Naive B cell (primary cell): ENCODE measurements at regions not wholly inside any gene's neighbourhood (a gene's known extent, or its start where the extent isn't known, plus 50 kb on each side); places are given as distances from the start of the nearest gene placed in this dataset.
"Not testable (repeated sequence)": the region's sequence is repeated elsewhere in the genome, so short reads cannot be mapped to it uniquely, and the experiment has no call there.

Source experiments
- ATAC-seq, 2 donors: fragments of 150-1000 bp; cut with Tn5 transposase; 2 replicates each; pipeline ENCODE4 v1.10.0; 2021; ENCODE audit warnings: low read depth in 2 of 2, mild to moderate bottlenecking in 2 of 2, moderate library complexity in 2 of 2
- DNase-seq: peaks from one replicate; pipeline ENCODE4 v3.0.0; 2022
- H3K27ac Mint-ChIP-seq, 6 donors: one replicate each; pipeline ENCODE4 v1.8.0; 2020 to 2022; ENCODE audit warnings: mild to moderate bottlenecking in 6 of 6, mixed read lengths in 6 of 6, moderate library complexity in 5 of 6, inconsistent platforms in 2 of 6
- H3K27me3 Mint-ChIP-seq, 3 donors: one replicate each; pipeline ENCODE4 v1.8.0; 2021 to 2022; ENCODE audit warnings: mixed read lengths in 3 of 3, mild to moderate bottlenecking in 1 of 3
- H3K36me3 Mint-ChIP-seq, 2 donors: one replicate each; pipeline ENCODE4 v1.8.0; 2020 to 2022; ENCODE audit warnings: mixed read lengths in 2 of 2, inconsistent platforms in 1 of 2, mild to moderate bottlenecking in 1 of 2
- H3K4me1 Mint-ChIP-seq, 3 donors: one replicate each; pipeline ENCODE4 v1.8.0; 2020 to 2022; ENCODE audit warnings: mixed read lengths in 3 of 3, inconsistent platforms in 1 of 3, mild to moderate bottlenecking in 1 of 3, moderate library complexity in 1 of 3
- H3K4me3 Mint-ChIP-seq, 8 donors: one replicate each; pipeline ENCODE4 v1.8.0; 2020 to 2022; ENCODE audit warnings: mild to moderate bottlenecking in 8 of 8, mixed read lengths in 8 of 8, moderate library complexity in 8 of 8, inconsistent platforms in 2 of 8
- H3K9me3 Mint-ChIP-seq, 7 donors: one replicate each; pipeline ENCODE4 v1.8.0; 2020 to 2022; ENCODE audit warnings: mixed read lengths in 7 of 7, mild to moderate bottlenecking in 5 of 7, inconsistent platforms in 2 of 7, moderate library complexity in 1 of 7

DNA sequence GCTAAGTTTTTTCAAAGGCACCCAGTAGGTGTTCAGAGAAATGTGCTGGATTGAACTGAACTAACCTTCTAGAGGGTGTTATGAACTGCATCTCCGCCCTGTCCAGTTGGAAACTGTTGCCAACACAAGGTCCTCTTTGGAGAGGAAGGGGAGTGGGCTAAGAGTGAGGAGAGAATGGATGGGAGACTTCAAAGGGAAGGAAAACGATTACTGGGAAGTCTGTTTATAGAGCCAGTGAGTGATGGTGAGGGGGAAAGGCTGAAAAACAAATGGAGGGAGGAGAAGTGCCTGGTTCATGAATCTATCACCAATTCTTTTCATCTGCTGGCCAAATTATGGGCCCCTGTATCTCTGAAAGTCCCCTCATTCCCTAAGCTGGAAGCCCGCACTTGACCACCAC, 86.0 kb upstream of the TBX5 start:
- no peak for ATAC-seq
- Mint-ChIP-seq H3K27me3 (peaks cover 10 to 37% (median 24%) of the 10 kb centered on the region in 3 donors), H3K27ac (no peak overlapping the region), H3K4me3 (no peak overlapping the region), H3K36me3 (no peaks in the 10 kb centered on the region), H3K4me1 (no peaks in the 10 kb centered on the region), H3K9me3 (peaks cover 0 to 4% (median 0%) of the 10 kb centered on the region in 7 donors)
- no peak for DNase-seq

DNA sequence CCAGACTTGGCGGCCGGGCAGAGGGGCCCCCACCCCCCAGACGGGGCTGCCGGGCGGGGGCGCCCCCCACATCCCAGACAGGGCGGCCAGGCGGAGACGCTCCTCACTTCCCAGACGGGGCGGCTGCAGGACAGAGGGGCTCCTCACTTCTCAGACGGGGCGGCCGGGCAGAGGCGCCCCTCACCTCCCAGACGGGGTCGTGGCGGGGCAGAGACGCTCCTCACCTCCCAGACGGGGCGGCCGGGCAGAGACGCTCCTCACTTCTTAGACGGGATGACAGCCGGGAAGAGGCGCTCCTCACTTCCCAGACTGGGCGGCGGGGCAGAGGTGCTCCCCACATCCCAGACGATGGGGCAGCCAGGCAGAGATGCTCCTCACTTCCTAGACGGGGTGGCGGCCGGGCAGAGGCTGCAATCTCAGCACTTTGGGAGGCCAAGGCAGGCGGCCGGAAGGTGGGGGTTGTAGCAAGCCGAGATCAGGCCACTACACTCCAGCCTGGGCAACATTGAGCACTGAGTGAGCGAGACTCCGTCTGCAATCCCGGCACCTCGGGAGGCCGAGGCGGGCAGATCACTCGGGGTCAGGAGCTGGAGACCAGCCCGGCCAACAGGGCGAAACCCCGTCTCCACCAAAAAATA, 79.0 kb upstream of the TBX5 start:
- H3K4me3 Mint-ChIP-seq, H3K36me3 Mint-ChIP-seq, ATAC-seq, H3K9me3 Mint-ChIP-seq, DNase-seq: not testable (repeated sequence)
- Mint-ChIP-seq H3K27ac (peak overlapping the region in 1 of 6 donors; percentile 12), H3K4me1 (peaks cover under 1 to 14% (median 5%) of the 10 kb centered on the region in 3 donors), H3K27me3 (peaks cover 27 to 35% (median 32%) of the 10 kb centered on the region in 3 donors)

DNA sequence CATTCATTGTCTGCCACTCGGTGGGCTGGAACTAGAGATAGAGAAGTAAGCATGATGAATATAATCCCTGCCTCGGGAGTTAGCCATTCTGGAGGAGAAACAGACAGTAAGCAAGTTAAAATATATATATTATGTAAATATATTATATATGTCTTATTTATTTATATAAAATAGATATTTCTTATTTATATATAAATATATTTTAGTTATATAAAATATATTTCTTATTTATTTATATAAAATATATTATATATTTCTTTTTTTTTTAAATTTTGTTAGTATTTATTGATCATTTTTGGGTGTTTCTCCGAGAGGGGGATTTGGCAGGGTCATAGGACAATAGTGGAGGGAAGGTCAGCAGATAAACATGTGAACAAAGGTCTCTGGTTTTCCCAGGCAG, 78.1 kb upstream of the TBX5 start:
- Mint-ChIP-seq H3K27me3 (peaks cover 36 to 44% (median 42%) of the 10 kb centered on the region in 3 donors), H3K27ac (no peak overlapping the region), H3K4me1 (peaks cover 5 to 22% (median 7%) of the 10 kb centered on the region in 3 donors), H3K4me3 (no peak overlapping the region), H3K36me3 (peaks cover 0 to 8% of the 10 kb centered on the region in 2 donors), H3K9me3 (peaks cover 1 to 8% (median 5%) of the 10 kb centered on the region in 7 donors)
- DNase-seq, result no peak
- ATAC-seq, result no peak

DNA sequence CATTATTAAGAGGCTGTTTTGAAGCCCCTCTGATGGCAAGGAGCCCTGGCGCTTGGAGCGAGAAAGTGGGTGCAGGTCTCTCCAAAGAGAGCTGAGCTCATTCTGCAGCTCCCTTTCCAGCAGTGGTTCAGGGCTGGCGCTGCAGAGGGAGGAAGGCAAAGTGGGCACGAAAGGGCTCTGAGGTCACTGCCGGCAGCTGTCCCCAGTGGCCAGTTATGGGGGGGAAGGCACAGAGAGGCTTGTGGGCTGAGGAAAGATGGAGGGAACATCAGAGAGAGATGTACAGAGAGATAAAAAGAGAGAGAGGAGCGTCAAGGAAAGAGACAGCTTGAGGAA, 75.2 kb upstream of the TBX5 start:
- Mint-ChIP-seq H3K4me1 (peaks cover 5 to 22% (median 7%) of the 10 kb centered on the region in 3 donors), H3K4me3 (peak overlapping the region in 2 of 8 donors; percentile 31 to 37), H3K36me3 (peaks cover 0 to 8% of the 10 kb centered on the region in 2 donors), H3K27ac (no peak overlapping the region), H3K9me3 (peaks cover under 1 to 5% (median 3%) of the 10 kb centered on the region in 7 donors), H3K27me3 (peaks cover 47 to 55% (median 51%) of the 10 kb centered on the region in 3 donors)
- DNase-seq (no peak), ATAC-seq (no peak)

DNA sequence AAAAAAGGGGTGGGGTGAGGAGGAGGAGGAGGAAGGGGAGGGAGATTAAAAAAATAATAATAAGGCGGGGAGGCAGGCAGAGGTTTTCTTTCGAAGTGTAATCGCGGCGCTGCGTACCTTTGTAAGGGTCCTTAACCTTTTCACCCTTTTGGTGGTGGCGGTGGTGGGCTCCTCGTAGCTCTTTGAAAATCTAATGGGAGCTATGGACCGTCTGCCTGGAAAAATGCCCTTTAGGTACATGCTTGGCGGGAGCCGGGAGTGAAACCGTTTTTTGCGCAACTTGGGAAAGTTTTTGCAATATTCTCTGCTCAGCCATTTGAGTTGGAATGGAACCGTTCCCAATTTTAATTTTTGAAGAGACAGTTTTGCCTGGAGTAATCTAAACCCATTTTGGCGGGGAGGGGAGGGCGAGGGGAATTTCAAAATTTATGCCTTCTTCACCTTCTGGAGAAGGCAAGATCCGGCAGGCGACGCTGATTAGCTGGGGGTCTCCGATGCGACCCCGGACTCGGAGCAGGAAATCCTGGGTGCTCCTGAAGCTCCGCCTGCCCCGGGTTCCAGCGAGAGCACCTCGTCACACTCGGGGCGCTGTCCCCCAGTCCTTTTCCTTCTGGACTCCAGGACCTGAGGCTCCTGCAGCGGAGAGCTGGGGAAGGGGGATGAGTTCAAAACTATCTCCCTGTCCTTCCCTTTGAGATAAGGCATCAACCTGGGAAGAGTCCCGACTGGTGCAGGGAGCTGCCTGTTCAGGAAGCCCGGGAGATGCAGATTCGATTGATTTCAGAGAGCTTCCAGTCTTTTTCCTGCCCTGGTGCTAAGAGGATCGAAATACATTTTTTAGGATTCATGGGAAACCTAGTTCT, 74.6 kb upstream of the TBX5 start:
- no peak for DNase-seq
- Mint-ChIP-seq H3K36me3 (peaks cover 0 to 8% of the 10 kb centered on the region in 2 donors), H3K27me3 (peaks cover 49 to 56% (median 51%) of the 10 kb centered on the region in 3 donors), H3K4me3 (peak overlapping the region in 3 of 8 donors; percentile 30 to 48 (median 37)), H3K4me1 (peaks cover 5 to 22% (median 7%) of the 10 kb centered on the region in 3 donors), H3K27ac (no peak overlapping the region), H3K9me3 (peaks cover 0 to 5% (median 2%) of the 10 kb centered on the region in 7 donors)
- no peak for ATAC-seq

DNA sequence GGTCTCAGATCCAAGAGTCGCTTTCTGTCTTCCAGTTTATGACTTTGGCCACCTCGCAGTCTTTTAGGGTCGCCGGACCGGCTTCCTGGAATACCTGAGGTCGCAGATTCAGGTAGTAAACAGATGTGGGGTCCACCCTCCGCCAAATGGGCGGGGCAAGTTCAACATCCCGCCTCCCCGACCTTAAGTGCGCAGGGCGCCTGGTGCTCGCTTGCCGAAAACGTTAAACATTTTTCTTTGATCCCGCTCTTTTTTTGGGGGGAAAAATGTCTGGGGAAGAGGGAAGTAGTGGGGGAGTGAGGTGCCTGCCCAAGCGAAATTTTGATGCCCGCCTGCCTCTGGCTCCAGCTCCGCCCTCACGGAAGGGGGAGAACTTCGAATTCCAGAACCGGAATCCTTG, 73.9 kb upstream of the TBX5 start:
- peak overlapping the region in 4 of 8 donors; percentile 38 to 78 (median 52) for H3K4me3 Mint-ChIP-seq
- peaks cover 5 to 22% (median 7%) of the 10 kb centered on the region in 3 donors for H3K4me1 Mint-ChIP-seq
- peaks cover 0 to 9% (median 2%) of the 10 kb centered on the region in 7 donors for H3K9me3 Mint-ChIP-seq
- DNase-seq (no peak), ATAC-seq (no peak)
- peaks cover 0 to 8% of the 10 kb centered on the region in 2 donors for H3K36me3 Mint-ChIP-seq
- no peak overlapping the region for H3K27ac Mint-ChIP-seq
- H3K27me3 Mint-ChIP-seq, result peaks cover 56 to 64% (median 56%) of the 10 kb centered on the region in 3 donors

DNA sequence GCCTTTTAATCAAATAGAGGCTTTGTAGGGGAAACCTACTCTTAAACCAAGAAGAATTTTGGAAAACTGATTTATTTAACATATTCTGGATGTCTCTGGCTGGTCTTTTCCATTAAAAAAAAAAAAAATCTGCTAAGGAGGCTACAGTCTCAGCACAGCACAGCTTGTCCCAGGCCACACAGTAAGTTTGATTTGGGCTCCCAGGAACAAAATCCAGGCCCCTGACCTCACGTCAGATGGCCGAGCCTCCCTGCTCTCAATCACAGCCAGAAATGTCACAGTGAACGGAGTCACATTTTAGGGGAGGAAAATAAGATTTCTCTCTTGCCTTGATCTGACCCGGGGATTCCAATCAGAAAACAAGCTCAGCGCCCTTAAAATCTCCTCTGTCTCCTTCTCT, 72.9 kb upstream of the TBX5 start:
- Mint-ChIP-seq H3K36me3 (peaks cover 0 to 8% of the 10 kb centered on the region in 2 donors), H3K4me1 (peaks cover 5 to 22% (median 7%) of the 10 kb centered on the region in 3 donors), H3K27me3 (peaks cover 57 to 66% (median 58%) of the 10 kb centered on the region in 3 donors), H3K4me3 (no peak overlapping the region), H3K27ac (no peak overlapping the region), H3K9me3 (peaks cover 0 to 9% (median 2%) of the 10 kb centered on the region in 7 donors)
- ATAC-seq (no peak), DNase-seq (no peak)

DNA sequence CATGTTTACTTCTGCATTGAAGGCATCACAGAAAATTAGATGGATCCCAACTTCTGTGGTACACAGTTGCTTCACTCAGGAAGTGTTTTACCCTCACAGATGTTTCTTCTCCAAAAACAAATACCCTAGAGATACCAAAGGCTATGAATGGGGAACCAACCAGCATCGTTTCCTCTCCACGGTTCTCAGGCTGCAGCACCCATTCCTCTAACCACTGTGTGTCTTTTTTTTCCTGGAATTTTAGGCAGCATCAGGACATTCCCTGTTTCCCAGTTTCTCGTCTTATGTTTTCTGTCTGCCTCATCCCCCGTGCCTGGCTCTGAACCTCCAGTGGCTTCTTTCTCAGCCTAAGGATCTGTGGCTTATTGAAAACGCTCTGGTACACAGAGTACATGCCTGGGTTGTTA, 72.0 kb upstream of the TBX5 start:
- Mint-ChIP-seq H3K4me1 (peaks cover 5 to 22% (median 7%) of the 10 kb centered on the region in 3 donors), H3K36me3 (peaks cover 0 to 8% of the 10 kb centered on the region in 2 donors), H3K9me3 (peaks cover 0 to 9% (median 2%) of the 10 kb centered on the region in 7 donors), H3K27me3 (peaks cover 52 to 66% (median 60%) of the 10 kb centered on the region in 3 donors), H3K27ac (no peak overlapping the region), H3K4me3 (no peak overlapping the region)
- ATAC-seq (no peak), DNase-seq (no peak)

DNA sequence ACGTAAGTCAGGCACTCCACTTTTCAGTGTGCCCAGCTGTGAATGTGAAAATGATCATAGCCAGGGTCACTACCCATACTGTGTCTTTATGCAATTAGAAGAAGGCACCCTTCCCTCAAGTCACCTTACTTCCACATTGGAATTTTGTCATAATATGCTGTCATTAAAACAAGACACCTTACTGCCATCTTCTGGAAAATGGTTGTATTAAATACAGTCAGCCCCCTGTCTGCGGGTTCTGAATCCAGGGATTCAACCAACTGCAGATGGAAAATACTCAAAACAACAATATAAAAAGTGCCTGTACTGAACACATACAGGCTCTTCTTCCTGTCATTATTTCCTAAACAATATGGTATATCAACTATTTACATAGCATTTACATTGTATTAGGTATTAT, 70.2 kb upstream of the TBX5 start:
- no peak overlapping the region for H3K27ac Mint-ChIP-seq
- H3K4me3 Mint-ChIP-seq, result no peak overlapping the region
- H3K9me3 Mint-ChIP-seq, result peaks cover 0 to 9% (median under 1%) of the 10 kb centered on the region in 7 donors
- ATAC-seq, result no peak
- no peak for DNase-seq
- H3K27me3 Mint-ChIP-seq, result peaks cover 33 to 51% (median 47%) of the 10 kb centered on the region in 3 donors
- H3K4me1 Mint-ChIP-seq, result peaks cover under 1 to 16% (median 7%) of the 10 kb centered on the region in 3 donors
- peaks cover 0 to 2% of the 10 kb centered on the region in 2 donors for H3K36me3 Mint-ChIP-seq

DNA sequence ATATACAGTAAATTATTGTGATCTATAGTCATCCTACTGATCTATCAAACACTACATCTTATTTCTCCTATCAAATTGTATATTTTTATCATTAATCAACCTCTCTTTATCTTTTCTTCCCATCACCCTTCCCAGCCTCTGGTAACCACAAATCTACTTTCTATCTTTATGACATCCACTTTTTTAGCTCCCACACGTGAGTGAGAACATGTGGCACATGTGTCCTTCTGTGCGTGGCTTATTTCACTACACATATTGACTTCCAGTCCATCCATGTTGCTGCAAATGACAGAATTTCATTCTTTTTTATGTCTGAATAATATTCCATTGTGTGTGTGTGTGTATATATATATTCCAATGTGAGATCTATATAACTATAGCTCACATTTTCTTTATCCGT, 67.8 kb upstream of the TBX5 start:
- Mint-ChIP-seq H3K9me3 (peaks cover 0 to 9% (median 0%) of the 10 kb centered on the region in 7 donors), H3K27ac (peak overlapping the region in 1 of 6 donors; percentile 2), H3K36me3 (no peaks in the 10 kb centered on the region), H3K4me1 (no peaks in the 10 kb centered on the region), H3K27me3 (peaks cover 30 to 40% (median 31%) of the 10 kb centered on the region in 3 donors), H3K4me3 (no peak overlapping the region)
- ATAC-seq (no peak), DNase-seq (no peak)

DNA sequence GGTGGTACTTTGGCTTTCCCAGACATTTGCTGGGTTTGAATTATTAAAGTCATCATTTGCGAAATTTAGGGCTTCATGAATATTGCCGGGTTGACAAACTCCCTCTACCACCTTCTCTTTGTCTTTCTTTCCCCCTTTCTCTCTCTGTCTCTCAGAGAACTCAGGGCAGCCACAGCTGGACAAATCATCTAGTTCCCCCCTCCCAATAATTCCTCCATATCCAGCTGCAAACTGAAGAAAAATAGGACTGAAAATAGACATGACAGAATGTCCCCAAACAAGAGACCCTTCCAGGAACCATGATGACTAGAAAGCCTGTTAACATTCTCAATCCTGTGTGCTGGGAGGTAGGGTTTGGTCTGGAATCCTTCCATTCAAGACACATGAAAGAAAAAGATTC, 67.1 kb upstream of the TBX5 start:
- H3K9me3 Mint-ChIP-seq, result peaks cover 0 to 9% (median 0%) of the 10 kb centered on the region in 7 donors
- H3K4me3 Mint-ChIP-seq, result no peak overlapping the region
- H3K4me1 Mint-ChIP-seq, result no peaks in the 10 kb centered on the region
- ATAC-seq, result no peak
- DNase-seq, result no peak
- H3K27ac Mint-ChIP-seq, result no peak overlapping the region
- H3K36me3 Mint-ChIP-seq, result no peaks in the 10 kb centered on the region
- H3K27me3 Mint-ChIP-seq, result peaks cover 26 to 33% (median 32%) of the 10 kb centered on the region in 3 donors

DNA sequence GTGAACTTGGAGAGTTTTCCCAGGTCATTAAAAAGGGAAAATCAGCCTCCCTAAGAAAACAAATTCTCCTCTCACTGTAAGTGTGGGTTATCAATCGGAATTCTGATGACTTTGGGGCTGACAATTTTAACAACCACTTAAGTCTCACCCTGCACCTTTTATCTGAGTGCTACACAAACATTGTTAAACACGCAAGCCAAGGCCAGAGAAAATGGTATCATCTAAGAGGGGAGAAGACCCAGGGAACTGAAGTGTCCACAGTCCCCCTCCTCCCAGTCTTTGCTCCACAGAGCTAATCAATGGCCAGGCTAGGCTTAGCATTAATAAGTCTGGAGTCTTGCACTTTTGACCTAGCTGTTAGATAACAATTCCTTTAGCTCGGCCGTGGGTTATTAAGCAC, 51.7 kb upstream of the TBX5 start:
- Mint-ChIP-seq H3K27ac (no peak overlapping the region), H3K4me1 (no peaks in the 10 kb centered on the region), H3K4me3 (no peak overlapping the region), H3K27me3 (peaks cover 19 to 31% (median 26%) of the 10 kb centered on the region in 3 donors), H3K36me3 (no peaks in the 10 kb centered on the region), H3K9me3 (peaks cover 0 to 6% (median 2%) of the 10 kb centered on the region in 7 donors)
- DNase-seq, result no peak
- no peak for ATAC-seq
